WTC11 (cell line): ENCODE measurements at regions not wholly inside any gene's neighbourhood (a gene's known extent, or its start where the extent isn't known, plus 50 kb on each side); places are given as distances from the start of the nearest gene placed in this dataset.

Experiments used
- ATAC-seq: fragments of 200-7000 bp; cut with Tn5 transposase; 2 replicates; pipeline ENCODE4 v1.10.0; 2021; ENCODE audit warnings: mild to moderate bottlenecking, moderate library complexity
- CTCF ChIA-PET: fragments of 300-600 bp; sonication (Branson Sonifier 250); formaldehyde crosslinking; loops from one replicate; lab custom pipeline; 2021; ENCODE audit warnings: antibody characterized with exemption; lab: Charles Lee
- POLR2A ChIA-PET: fragments of 350-600 bp; sonication (Branson Sonifier 250); formaldehyde crosslinking; loops from one replicate; lab custom pipeline; 2021; ENCODE audit warnings: antibody characterized with exemption; lab: Charles Lee
- DNase-seq: peaks from one replicate; pipeline ENCODE4 v3.0.0; 2021; ENCODE audit warnings: low spot score
- H3K27ac Mint-ChIP-seq: 2 replicates; pipeline ENCODE4 v1.8.0; 2021; ENCODE audit warnings: mixed read lengths
- H3K27me3 Mint-ChIP-seq: 2 replicates; pipeline ENCODE4 v1.8.0; 2021; ENCODE audit warnings: low read depth, mild to moderate bottlenecking, moderate library complexity, mixed read lengths
- H3K36me3 Mint-ChIP-seq: 2 replicates; pipeline ENCODE4 v1.8.0; 2021; ENCODE audit warnings: mixed read lengths
- H3K4me1 Mint-ChIP-seq: 2 replicates; pipeline ENCODE4 v1.8.0; 2022; ENCODE audit warnings: mixed read lengths
- H3K4me3 Mint-ChIP-seq: 2 replicates; pipeline ENCODE4 v1.8.0; 2021; ENCODE audit warnings: mild to moderate bottlenecking, moderate library complexity, mixed read lengths
- H3K9me3 Mint-ChIP-seq: 2 replicates; pipeline ENCODE4 v1.8.0; 2021; ENCODE audit warnings: mixed read lengths
- CREM ChIP-seq: sonication (generic); formaldehyde crosslinking; IDR thresholded peaks from 2 replicates; pipeline ENCODE4 v1.8.1; 2022; ENCODE audit warnings: mild to moderate bottlenecking, missing genetic modification reagents, moderate library complexity
- CTCF ChIP-seq: fragments of 200-600 bp; IDR thresholded peaks from 2 replicates; pipeline ENCODE4 v1.8.0; 2022; ENCODE audit warnings: antibody characterized with exemption
- E2F1 ChIP-seq: sonication (generic); formaldehyde crosslinking; IDR thresholded peaks from 2 replicates; pipeline ENCODE4 v1.8.0; 2022; ENCODE audit warnings: mild to moderate bottlenecking, missing genetic modification reagents
- FOXJ3 ChIP-seq: sonication (generic); formaldehyde crosslinking; IDR thresholded peaks from 2 replicates; pipeline ENCODE4 v1.9.0; 2021; ENCODE audit warnings: missing genetic modification reagents, mild to moderate bottlenecking, borderline replicate concordance
- GRHL2 ChIP-seq: fragments of 250-450 bp; sonication (Bioruptor Pico); IDR thresholded peaks from 2 replicates; pipeline ENCODE4 v1.8.0; 2022; ENCODE audit warnings: mild to moderate bottlenecking, moderate library complexity; ENCODE audit not compliant: insufficient replicate concordance, severe bottlenecking
- JUN ChIP-seq: sonication (generic); formaldehyde crosslinking; IDR thresholded peaks from 2 replicates; pipeline ENCODE4 v1.8.0; 2023; ENCODE audit warnings: mild to moderate bottlenecking, missing genetic modification reagents
- MYBL2 ChIP-seq: sonication (generic); formaldehyde crosslinking; IDR thresholded peaks from 2 replicates; pipeline ENCODE4 v1.8.1; 2023; ENCODE audit warnings: mild to moderate bottlenecking, moderate library complexity, missing genetic modification reagents
- NFYB ChIP-seq: sonication (generic); formaldehyde crosslinking; conservative IDR thresholded peaks from 2 replicates; pipeline ENCODE4 v1.8.0; 2022; ENCODE audit warnings: low read depth, missing genetic modification reagents
- SOX15 ChIP-seq: fragments of 250-450 bp; sonication (Bioruptor Pico); IDR thresholded peaks from 2 replicates; pipeline ENCODE4 v1.9.0; 2021; ENCODE audit warnings: mild to moderate bottlenecking
- USF2 ChIP-seq: sonication (generic); formaldehyde crosslinking; IDR thresholded peaks from 2 replicates; pipeline ENCODE4 v1.8.1; 2023; ENCODE audit warnings: mild to moderate bottlenecking, missing genetic modification reagents, moderate library complexity
- ZBTB43 ChIP-seq: sonication (generic); formaldehyde crosslinking; IDR thresholded peaks from 2 replicates; pipeline ENCODE4 v1.8.1; 2023; ENCODE audit warnings: mild to moderate bottlenecking, missing genetic modification reagents
- ZNF138 ChIP-seq: sonication (generic); formaldehyde crosslinking; conservative IDR thresholded peaks from 2 replicates; pipeline ENCODE4 v1.8.1; 2022; ENCODE audit warnings: mild to moderate bottlenecking, moderate library complexity, missing genetic modification reagents
- ZNF317 ChIP-seq: sonication (generic); formaldehyde crosslinking; IDR thresholded peaks from 2 replicates; pipeline ENCODE4 v1.8.1; 2023; ENCODE audit warnings: low read depth, mild to moderate bottlenecking, moderate library complexity, missing genetic modification reagents, borderline replicate concordance
- ZSCAN18 ChIP-seq: fragments of 250-450 bp; sonication (Bioruptor Pico); IDR thresholded peaks from 2 replicates; pipeline ENCODE4 v2.1.2; 2022; ENCODE audit warnings: mild to moderate bottlenecking, moderate library complexity
- TF ChIP-seq, protein P1 (sequence below): sonication (generic); formaldehyde crosslinking; IDR thresholded peaks from 2 replicates; pipeline ENCODE4 v1.8.1; 2022; ENCODE audit warnings: low read depth, mild to moderate bottlenecking, moderate library complexity, missing genetic modification reagents, borderline replicate concordance
- TF ChIP-seq, protein P2 (sequence below): fragments of 250-450 bp; sonication (Bioruptor Pico); IDR thresholded peaks from 2 replicates; pipeline ENCODE4 v1.8.0; 2021; ENCODE audit warnings: mild to moderate bottlenecking
- TF ChIP-seq, protein P3 (sequence below): fragments of 250-450 bp; sonication (Bioruptor Pico); conservative IDR thresholded peaks from 2 replicates; pipeline ENCODE4 v1.9.0; 2021; ENCODE audit warnings: mild to moderate bottlenecking
- TF ChIP-seq, protein P4 (sequence below): sonication (generic); formaldehyde crosslinking; IDR thresholded peaks from 2 replicates; pipeline ENCODE4 v1.8.1; 2023; ENCODE audit warnings: mild to moderate bottlenecking, moderate library complexity, missing genetic modification reagents

DNA sequence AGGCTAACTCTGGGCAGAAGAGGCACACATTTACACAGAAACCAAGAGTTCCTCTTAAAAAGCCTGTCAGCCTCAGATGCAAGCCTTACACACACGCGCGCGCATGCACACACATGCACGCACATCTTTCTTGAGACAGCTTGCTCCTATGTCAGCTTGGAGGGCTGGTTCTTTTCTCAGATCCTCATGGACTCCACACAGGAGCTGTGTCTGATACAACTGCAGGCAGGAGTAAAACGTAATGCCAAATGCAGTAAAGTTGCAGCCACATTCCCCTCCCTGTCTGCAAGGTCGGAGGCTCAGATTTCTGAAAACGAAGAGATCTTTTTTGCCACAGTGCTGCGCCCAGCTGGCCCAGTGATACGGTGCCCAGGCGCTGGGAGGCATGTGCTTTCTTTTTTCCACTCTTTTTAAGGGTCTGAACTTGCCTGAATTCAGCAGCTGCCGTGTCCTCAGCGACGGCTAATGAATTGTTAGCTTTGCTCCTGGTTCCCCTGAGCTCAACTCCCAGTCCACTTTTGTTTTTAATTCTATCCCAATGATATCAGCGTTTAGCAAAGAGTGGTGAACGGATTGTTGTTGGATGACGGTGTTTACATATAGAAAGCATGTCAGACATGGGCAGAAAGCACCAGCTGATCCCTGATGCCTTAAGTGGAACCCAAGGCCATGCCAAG is 72.9 kb upstream of the FOXN3 start:
- TF ChIP-seq, protein P1, sequence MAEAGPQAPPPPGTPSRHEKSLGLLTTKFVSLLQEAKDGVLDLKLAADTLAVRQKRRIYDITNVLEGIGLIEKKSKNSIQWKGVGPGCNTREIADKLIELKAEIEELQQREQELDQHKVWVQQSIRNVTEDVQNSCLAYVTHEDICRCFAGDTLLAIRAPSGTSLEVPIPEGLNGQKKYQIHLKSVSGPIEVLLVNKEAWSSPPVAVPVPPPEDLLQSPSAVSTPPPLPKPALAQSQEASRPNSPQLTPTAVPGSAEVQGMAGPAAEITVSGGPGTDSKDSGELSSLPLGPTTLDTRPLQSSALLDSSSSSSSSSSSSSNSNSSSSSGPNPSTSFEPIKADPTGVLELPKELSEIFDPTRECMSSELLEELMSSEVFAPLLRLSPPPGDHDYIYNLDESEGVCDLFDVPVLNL (CRISPR knock-in tag) = no peak
- TF ChIP-seq CREM (CRISPR knock-in tag) = no peak
- TF ChIP-seq ZBTB43 (CRISPR knock-in tag) = no peak
- no peak for TF ChIP-seq ZNF317 (CRISPR knock-in tag)
- TF ChIP-seq, protein P2, sequence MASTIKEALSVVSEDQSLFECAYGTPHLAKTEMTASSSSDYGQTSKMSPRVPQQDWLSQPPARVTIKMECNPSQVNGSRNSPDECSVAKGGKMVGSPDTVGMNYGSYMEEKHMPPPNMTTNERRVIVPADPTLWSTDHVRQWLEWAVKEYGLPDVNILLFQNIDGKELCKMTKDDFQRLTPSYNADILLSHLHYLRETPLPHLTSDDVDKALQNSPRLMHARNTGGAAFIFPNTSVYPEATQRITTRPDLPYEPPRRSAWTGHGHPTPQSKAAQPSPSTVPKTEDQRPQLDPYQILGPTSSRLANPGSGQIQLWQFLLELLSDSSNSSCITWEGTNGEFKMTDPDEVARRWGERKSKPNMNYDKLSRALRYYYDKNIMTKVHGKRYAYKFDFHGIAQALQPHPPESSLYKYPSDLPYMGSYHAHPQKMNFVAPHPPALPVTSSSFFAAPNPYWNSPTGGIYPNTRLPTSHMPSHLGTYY (CRISPR knock-in tag) = no peak
- no peak for TF ChIP-seq MYBL2 (CRISPR knock-in tag)
- H3K36me3 Mint-ChIP-seq = peaks cover 9% of the 10 kb centered on the region; the same call in 1 of the 2 replicates
- no peaks in the 10 kb centered on the region for H3K9me3 Mint-ChIP-seq
- ChIA-PET POLR2A (no interaction called here), CTCF (interaction anchor here (0.6 to 1.1 kb wide), 2 partner anchors 12 to 54 kb away, joined by 3 to 4 read pairs; no protein-coding TSS in a partner anchor)
- DNase-seq = no peak
- no peaks in the 10 kb centered on the region for H3K27me3 Mint-ChIP-seq
- no peak overlapping the region for H3K4me3 Mint-ChIP-seq
- peak overlapping the region; percentile 93 for H3K27ac Mint-ChIP-seq
- ATAC-seq = peak; percentile 12; the same call in 1 of the 2 replicates
- H3K4me1 Mint-ChIP-seq = peaks cover 81% of the 10 kb centered on the region

DNA sequence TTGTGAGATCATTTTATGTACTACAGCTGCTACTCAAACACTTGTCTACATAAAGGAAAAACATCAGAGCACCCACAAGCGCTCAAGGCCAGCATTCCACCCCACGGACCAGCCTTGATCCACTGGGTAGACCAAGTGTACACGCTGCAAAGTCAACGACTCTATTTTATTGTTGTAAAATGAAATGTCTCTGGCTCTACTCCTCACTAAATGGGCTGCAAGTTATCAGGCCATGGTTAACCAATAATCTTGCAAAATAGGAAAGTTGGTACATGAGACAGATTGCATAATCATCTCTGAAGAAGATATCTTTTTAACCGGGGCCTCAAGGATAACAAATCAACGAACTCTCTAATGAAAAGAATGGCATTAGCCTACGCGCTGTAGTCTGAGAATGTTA is 69.9 kb upstream of the FOXN3 start:
- ChIA-PET POLR2A (no interaction called here), CTCF (no interaction called here)
- ATAC-seq (no peak), DNase-seq (no peak)
- peak overlapping the region; percentile 8 for H3K27ac Mint-ChIP-seq
- H3K4me3 Mint-ChIP-seq = no peak overlapping the region
- no peaks in the 10 kb centered on the region for H3K27me3 Mint-ChIP-seq
- H3K36me3 Mint-ChIP-seq = peaks cover 14% of the 10 kb centered on the region
- no peaks in the 10 kb centered on the region for H3K9me3 Mint-ChIP-seq
- peaks cover 57% of the 10 kb centered on the region for H3K4me1 Mint-ChIP-seq
- TF ChIP-seq NFYB (no peak), ZNF138 (CRISPR knock-in tag) (no peak), FOXJ3 (CRISPR knock-in tag) (no peak), USF2 (CRISPR knock-in tag) (no peak), CTCF (no peak), SOX15 (CRISPR knock-in tag) (no peak), GRHL2 (CRISPR knock-in tag) (no peak), ZSCAN18 (CRISPR knock-in tag) (no peak), JUN (CRISPR knock-in tag) (no peak), E2F1 (CRISPR knock-in tag) (no peak)
- TF ChIP-seq, protein P3, sequence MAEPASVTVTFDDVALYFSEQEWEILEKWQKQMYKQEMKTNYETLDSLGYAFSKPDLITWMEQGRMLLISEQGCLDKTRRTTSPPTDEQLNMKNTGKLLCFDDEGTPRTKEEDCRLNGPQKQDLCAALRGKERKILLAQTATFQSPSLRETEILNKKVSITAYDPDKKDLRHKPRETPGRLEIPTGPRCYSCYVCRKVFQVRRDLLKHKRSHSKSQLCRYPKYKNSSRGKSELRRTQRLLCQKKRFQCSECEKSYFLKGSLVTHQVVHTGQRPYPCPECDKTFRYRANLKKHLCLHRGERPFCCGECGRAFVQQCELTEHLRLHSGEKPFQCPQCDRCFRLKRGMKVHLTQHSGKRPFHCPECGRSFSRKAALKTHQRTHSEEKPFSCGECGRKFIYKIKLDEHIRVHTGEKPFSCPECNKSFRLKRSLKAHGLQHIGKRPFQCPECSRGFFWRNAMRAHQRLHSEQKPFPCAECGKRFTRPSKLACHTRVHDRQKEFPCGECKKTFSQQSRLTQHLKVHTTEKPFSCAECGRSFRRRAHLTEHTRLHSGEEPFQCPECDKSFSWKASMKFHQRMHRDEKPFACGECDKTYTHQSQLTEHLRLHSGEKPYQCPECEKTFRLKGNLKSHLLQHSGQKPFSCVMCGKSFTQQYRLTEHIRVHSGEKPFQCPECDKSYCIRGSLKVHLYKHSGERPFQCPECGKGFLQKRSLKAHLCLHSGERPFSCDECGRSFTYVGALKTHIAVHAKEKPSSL (CRISPR knock-in tag) = no peak
- TF ChIP-seq, protein P4, sequence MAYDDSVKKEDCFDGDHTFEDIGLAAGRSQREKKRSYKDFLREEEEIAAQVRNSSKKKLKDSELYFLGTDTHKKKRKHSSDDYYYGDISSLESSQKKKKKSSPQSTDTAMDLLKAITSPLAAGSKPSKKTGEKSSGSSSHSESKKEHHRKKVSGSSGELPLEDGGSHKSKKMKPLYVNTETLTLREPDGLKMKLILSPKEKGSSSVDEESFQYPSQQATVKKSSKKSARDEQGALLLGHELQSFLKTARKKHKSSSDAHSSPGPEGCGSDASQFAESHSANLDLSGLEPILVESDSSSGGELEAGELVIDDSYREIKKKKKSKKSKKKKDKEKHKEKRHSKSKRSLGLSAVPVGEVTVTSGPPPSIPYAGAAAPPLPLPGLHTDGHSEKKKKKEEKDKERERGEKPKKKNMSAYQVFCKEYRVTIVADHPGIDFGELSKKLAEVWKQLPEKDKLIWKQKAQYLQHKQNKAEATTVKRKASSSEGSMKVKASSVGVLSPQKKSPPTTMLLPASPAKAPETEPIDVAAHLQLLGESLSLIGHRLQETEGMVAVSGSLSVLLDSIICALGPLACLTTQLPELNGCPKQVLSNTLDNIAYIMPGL (CRISPR knock-in tag) = no peak
